CD4-positive, alpha-beta T cell treated with Interferon gamma for 1 hour (primary cell): ENCODE measurements at regions not wholly inside any gene's neighbourhood (a gene's known extent, or its start where the extent isn't known, plus 50 kb on each side); places are given as distances from the start of the nearest gene placed in this dataset.

Source experiments
- DNase-seq: peaks from one replicate; pipeline ENCODE4 v3.0.0-alpha.2; 2020

DNA sequence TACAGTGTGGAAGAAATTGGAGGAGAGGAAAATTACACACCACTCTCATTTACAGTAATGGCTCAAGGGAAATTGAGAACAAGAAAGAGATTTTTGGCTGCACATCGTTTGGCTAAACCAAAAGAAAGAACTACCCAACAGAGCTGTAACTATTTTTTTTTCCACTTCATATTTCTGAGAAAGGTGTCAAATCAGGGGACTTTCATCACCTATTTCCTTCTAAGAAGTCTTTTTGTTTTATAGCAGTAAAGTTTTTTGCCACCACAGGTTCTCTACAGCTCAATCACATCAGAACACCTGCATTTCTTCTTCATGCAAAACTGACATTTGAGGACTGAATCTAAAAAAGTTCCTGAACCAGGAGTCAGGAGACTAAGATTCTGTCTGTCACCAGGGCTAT, 57.5 kb upstream of the TNIP3 start:
- DNase-seq: no peak

DNA sequence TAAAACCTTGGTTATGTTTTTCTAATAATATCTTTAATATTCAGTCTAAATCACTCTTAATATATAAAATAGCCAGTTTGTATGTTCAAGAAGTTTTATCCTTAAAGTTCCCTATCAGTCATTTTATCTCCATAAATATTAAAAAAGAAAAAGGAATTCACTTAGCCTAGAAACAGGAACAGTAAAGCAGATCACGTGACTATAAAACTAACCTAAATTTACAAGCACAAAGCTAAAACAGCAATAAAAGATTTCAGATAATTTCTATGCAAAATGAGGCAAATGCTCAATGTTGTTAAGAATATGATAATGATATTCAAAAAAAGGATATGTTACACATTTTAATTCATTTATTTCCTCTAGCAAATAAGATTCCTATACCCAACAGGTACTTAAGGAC, 57.1 kb upstream of the TNIP3 start:
- DNase-seq: no peak

DNA sequence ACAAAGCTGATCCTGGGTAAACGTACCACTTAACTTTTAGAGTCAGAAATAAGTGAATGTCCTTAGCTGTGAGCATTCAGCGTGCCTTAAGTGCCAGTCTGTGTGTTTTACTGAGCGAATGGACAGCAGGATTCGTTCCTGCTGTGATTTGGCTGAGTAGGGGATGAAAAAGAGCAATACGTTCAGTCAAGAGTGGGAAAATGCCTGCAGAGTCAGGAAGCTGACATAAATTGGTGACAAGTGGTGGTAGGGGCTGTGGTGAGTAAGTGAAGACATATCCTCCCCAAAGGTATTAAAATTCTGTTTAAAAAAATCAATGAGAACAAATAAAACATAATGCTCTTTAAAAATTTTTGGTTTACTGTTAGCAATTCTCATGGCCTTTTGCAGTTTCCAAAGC, 56.6 kb upstream of the TNIP3 start:
- DNase-seq: no peak

DNA sequence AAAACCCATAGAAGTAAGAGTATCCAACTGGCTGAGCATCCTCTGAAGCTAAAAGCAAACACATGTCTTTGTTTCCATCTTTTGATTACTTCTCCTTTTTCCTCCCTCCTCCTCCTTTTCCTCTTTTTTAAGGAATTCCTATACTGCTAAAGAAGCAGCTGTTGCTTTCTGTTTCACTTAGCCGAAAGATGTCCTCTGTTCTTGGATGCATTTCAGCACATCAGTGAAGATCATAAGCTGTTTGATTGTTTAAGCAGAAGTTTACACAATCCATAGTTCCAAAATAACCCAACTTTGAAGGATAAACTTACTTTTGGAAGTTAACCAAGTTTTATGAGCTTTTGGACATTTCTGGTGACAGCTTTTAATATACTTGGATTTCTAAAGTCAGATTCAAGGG, 55.1 kb upstream of the TNIP3 start:
- no peak for DNase-seq

DNA sequence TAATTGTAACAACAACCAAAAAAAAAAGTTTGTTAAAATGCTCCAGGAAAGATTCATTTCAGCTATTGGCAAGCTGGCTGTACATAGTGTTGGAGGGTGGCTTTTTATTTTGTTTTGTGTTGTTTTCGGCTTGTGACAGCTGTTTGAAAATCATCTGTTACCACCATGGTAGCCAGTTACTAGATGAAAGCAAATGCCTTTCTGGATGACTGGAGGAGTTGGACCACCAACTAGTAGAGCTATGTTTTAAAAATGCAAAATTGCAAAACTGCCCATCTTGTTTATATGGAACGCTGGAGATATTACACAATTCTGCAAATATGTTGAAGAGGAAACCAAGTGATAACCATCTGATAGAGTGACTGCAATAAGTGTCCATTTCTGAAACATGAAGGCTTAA, 53.2 kb upstream of the TNIP3 start:
- DNase-seq: no peak

DNA sequence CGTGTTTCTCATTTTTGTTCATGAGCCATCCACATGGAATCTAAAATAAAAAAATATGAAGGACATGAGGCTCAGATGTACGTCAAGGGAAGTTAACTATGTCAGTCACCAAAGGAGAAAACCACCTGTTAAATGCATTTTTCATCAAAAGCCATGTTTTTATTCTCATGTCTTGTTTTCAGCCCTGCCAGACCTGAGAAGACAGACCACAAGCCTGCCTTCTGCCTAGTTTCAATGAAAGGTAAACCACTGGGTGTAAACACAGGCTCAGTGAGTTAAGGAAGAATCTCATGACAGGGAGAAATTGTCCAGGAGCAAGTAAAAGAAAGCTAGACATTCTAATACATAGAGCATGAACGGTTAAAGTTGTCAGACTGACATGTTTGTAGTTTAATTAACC, 52.3 kb upstream of the TNIP3 start:
- no peak for DNase-seq

DNA sequence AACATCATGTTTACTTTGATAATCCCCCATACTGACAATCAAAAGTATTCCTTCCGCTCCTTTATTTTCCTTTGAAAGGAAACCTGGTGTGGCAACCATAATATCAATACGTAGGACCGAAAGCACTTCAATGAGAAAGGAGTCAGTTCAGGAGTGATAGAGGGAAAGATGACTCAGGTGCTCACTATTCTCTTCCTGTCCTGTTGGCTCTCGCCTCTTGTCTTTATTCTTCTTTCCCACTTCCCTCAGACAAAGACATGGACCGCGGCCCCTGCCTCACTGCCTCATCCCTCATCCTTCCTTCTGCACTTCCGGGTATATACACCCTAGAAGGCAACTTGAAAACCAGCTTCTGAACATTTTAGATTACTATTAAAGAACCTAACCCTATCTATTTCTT, 49.8 kb upstream of the TNIP3 start:
- DNase-seq: no peak
